ENCODE measurements at regions not wholly inside any gene's neighbourhood (a gene's known extent, or its start where the extent isn't known, plus 50 kb on each side); places are given as distances from the start of the nearest gene placed in this dataset.
A peak's percentile ranks its signal among the peaks of the same experiment; 100 is the strongest.

- DNase-seq (ENCODE audit: low spot score): no peak
- peaks cover 15% of the 10 kb centered on the region for H3K4me1 ChIP-seq (ENCODE audit: insufficient read depth, poor library complexity, severe bottlenecking)
- H3K27me3 ChIP-seq (ENCODE audit: insufficient read depth, poor library complexity, severe bottlenecking): no peaks in the 10 kb centered on the region
- no peaks in the 10 kb centered on the region for H3K36me3 ChIP-seq (ENCODE audit: low read depth)
- H3K9me3 ChIP-seq (ENCODE audit: severe bottlenecking): peaks cover 2% of the 10 kb centered on the region
- H3K4me3 ChIP-seq (ENCODE audit: severe bottlenecking): no peak overlapping the region
- ATAC-seq (ENCODE audit: low read depth): peak; percentile 38
- no peak overlapping the region for H3K27ac ChIP-seq (ENCODE audit: poor library complexity, severe bottlenecking)
- TF ChIP-seq CTCF (IDR thresholded peaks at IDR 0.05; ENCODE audit: poor library complexity, severe bottlenecking): no peak
These were observed 129.0 kb upstream of the RREB1 start for GRCh38 chr6:6978731-6979130.

GRCh38 chr6:6980999-6981597 is 126.7 kb upstream of the RREB1 start:
- H3K27ac ChIP-seq (ENCODE audit: poor library complexity, severe bottlenecking): no peak overlapping the region
- H3K4me3 ChIP-seq (ENCODE audit: severe bottlenecking): no peak overlapping the region
- ATAC-seq (ENCODE audit: low read depth): no peak
- no peaks in the 10 kb centered on the region for H3K36me3 ChIP-seq (ENCODE audit: low read depth)
- DNase-seq (ENCODE audit: low spot score): no peak
- TF ChIP-seq CTCF (IDR thresholded peaks at IDR 0.05; ENCODE audit: poor library complexity, severe bottlenecking): no peak
- peaks cover 2% of the 10 kb centered on the region for H3K9me3 ChIP-seq (ENCODE audit: severe bottlenecking)
- H3K4me1 ChIP-seq (ENCODE audit: insufficient read depth, poor library complexity, severe bottlenecking): peaks cover 15% of the 10 kb centered on the region
- H3K27me3 ChIP-seq (ENCODE audit: insufficient read depth, poor library complexity, severe bottlenecking): no peaks in the 10 kb centered on the region

GRCh38 chr6:6981681-6982322 is 126.0 kb upstream of the RREB1 start:
- no peaks in the 10 kb centered on the region for H3K36me3 ChIP-seq (ENCODE audit: low read depth)
- no peaks in the 10 kb centered on the region for H3K27me3 ChIP-seq (ENCODE audit: insufficient read depth, poor library complexity, severe bottlenecking)
- DNase-seq (ENCODE audit: low spot score) (peak; percentile 69), ATAC-seq (ENCODE audit: low read depth) (peak; percentile 93)
- H3K9me3 ChIP-seq (ENCODE audit: severe bottlenecking): peaks cover 1% of the 10 kb centered on the region
- TF ChIP-seq CTCF (IDR thresholded peaks at IDR 0.05; ENCODE audit: poor library complexity, severe bottlenecking): no peak
- H3K4me1 ChIP-seq (ENCODE audit: insufficient read depth, poor library complexity, severe bottlenecking): peaks cover 15% of the 10 kb centered on the region
- no peak overlapping the region for H3K27ac ChIP-seq (ENCODE audit: poor library complexity, severe bottlenecking)
- no peak overlapping the region for H3K4me3 ChIP-seq (ENCODE audit: severe bottlenecking)

DNA sequence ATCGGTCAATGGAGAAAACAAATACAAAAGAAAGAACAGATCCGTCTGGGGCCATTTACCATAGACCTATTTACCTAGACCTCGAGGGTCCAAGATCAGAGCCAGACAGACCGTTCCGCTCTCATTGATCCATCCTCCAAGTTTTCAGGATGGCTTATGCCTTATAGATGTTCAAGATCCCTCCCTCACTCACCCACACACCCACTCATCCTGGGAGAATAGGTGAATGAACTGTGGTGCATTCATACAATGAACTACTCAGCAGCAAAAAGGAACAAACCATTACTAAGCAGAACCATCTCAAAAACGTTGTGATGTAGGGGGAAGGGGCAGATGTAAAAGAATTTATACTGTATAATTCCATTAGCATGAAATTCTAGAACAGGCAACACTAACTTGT is 125.1 kb upstream of the RREB1 start:
- DNase-seq (ENCODE audit: low spot score) (no peak), ATAC-seq (ENCODE audit: low read depth) (no peak)
- no peak for TF ChIP-seq CTCF (IDR thresholded peaks at IDR 0.05; ENCODE audit: poor library complexity, severe bottlenecking)
- H3K27ac ChIP-seq (ENCODE audit: poor library complexity, severe bottlenecking): no peak overlapping the region
- H3K27me3 ChIP-seq (ENCODE audit: insufficient read depth, poor library complexity, severe bottlenecking): no peaks in the 10 kb centered on the region
- H3K36me3 ChIP-seq (ENCODE audit: low read depth): no peaks in the 10 kb centered on the region
- H3K4me1 ChIP-seq (ENCODE audit: insufficient read depth, poor library complexity, severe bottlenecking): peaks cover 15% of the 10 kb centered on the region
- H3K4me3 ChIP-seq (ENCODE audit: severe bottlenecking): no peak overlapping the region
- no peaks in the 10 kb centered on the region for H3K9me3 ChIP-seq (ENCODE audit: severe bottlenecking)

All from RWPE2 (cell line).